ENCODE measurements at regions not wholly inside any gene's neighbourhood (a gene's known extent, or its start where the extent isn't known, plus 50 kb on each side); places are given as distances from the start of the nearest gene placed in this dataset.

DNA sequence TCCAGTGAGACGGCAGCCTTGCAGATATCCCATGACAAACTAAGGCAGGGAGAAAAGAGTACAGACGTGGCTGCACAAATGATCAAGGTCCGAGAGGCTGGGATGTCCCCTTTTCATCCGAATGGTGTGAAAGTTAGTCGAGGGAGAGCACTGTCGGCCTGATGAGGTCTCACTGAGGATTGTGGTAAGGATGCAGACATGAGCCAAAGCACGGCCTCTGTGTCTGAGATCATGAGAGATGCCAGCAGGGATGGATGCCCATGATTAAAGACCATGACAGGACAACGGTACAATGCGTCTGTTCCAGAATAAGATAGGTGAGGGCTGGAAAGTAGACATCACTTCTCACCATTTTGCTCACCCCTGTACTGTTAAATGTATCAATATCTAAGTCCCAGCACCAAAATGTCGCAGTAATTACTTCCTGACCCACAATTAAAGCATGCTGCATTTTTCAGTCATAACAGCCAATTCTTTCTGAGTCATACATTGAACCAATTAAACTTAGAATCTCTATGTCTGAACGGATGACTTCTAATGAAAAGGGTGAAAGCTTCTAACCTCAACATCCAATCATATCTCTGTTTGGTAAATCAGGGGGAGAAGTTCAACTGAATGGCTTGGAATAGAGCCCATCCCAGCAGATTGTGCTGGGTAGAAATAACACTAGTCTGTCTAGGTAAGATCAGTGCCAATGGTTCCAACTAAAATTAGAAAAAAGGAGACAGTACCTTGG is 249.6 kb upstream of the SOX5 start:
- 65 to 67% methylated on average over 11 of the region's 11 CpGs for WGBS, 2 donors
- no peaks in the 10 kb centered on the region for H3K27me3 ChIP-seq
- H3K4me1 ChIP-seq, result peaks cover 0 to 20% (median 4%) of the 10 kb centered on the region in 4 donors
- no peak overlapping the region for H3K4me3 ChIP-seq
- TF ChIP-seq EP300 (IDR thresholded peaks at IDR 0.05) (no peak), POLR2A (IDR thresholded peaks at IDR 0.05) (no peak)
- TF ChIP-seq, protein P1, sequence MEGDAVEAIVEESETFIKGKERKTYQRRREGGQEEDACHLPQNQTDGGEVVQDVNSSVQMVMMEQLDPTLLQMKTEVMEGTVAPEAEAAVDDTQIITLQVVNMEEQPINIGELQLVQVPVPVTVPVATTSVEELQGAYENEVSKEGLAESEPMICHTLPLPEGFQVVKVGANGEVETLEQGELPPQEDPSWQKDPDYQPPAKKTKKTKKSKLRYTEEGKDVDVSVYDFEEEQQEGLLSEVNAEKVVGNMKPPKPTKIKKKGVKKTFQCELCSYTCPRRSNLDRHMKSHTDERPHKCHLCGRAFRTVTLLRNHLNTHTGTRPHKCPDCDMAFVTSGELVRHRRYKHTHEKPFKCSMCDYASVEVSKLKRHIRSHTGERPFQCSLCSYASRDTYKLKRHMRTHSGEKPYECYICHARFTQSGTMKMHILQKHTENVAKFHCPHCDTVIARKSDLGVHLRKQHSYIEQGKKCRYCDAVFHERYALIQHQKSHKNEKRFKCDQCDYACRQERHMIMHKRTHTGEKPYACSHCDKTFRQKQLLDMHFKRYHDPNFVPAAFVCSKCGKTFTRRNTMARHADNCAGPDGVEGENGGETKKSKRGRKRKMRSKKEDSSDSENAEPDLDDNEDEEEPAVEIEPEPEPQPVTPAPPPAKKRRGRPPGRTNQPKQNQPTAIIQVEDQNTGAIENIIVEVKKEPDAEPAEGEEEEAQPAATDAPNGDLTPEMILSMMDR (IDR thresholded peaks at IDR 0.05), result no peak
- DNase-seq (ENCODE audit: low spot score in 2 of 2), result no peak
- H3K9me3 ChIP-seq, result no peaks in the 10 kb centered on the region
- H3K27ac ChIP-seq, result peak overlapping the region in 1 of 4 donors; percentile 8
- H3K36me3 ChIP-seq, result no peaks in the 10 kb centered on the region

- H3K4me1 ChIP-seq, result peaks cover 0 to 20% (median 4%) of the 10 kb centered on the region in 4 donors
These were observed 248.6 kb upstream of the SOX5 start for GRCh38 chr12:24198070-24198469.

GRCh38 chr12:24197532-24197931 is 248.1 kb upstream of the SOX5 start:
- Histone ChIP-seq H3K9me3 (no peaks in the 10 kb centered on the region), H3K27ac (peak overlapping the region in 1 of 4 donors; percentile 36), H3K4me3 (no peak overlapping the region), H3K4me1 (peaks cover 0 to 20% (median 4%) of the 10 kb centered on the region in 4 donors), H3K27me3 (no peaks in the 10 kb centered on the region), H3K36me3 (no peaks in the 10 kb centered on the region)
- no peak for TF ChIP-seq POLR2A (IDR thresholded peaks at IDR 0.05)
- no peak for TF ChIP-seq EP300 (IDR thresholded peaks at IDR 0.05)
- TF ChIP-seq, protein P1 (IDR thresholded peaks at IDR 0.05), result no peak
- no peak for DNase-seq (ENCODE audit: low spot score in 2 of 2)
- WGBS, 2 donors, result 51 to 57% methylated on average over 5 of the region's 5 CpGs

More at GRCh38 chr12:24198070-24198469, 248.6 kb upstream of the SOX5 start:
- 40 to 45% methylated on average over 3 of the region's 3 CpGs for WGBS, 2 donors
- no peak for TF ChIP-seq EP300 (IDR thresholded peaks at IDR 0.05)
- Histone ChIP-seq H3K36me3 (no peaks in the 10 kb centered on the region), H3K4me3 (no peak overlapping the region), H3K27ac (peak overlapping the region in 1 of 4 donors; percentile 8), H3K9me3 (no peaks in the 10 kb centered on the region), H3K27me3 (no peaks in the 10 kb centered on the region)
- no peak for DNase-seq (ENCODE audit: low spot score in 2 of 2)

DNA sequence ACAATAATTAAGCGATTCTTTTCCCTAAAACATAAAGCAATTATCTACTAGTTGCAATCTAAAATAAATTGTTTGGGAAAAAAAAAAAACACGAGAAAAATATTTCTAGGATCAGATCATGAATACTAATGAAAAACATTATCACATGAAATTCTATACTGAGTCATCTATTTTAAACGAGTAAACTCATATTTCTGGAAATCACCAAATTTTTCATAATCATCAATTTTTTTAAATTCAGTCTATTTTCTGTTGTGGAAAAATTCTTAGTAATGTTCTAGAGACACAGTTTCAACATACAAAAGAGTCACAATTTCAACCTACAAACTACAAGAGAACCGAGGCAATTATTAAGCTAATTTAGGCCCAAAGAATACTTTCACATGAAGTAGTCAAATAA is 245.6 kb upstream of the SOX5 start:
- 89% methylated on average over 4 of the region's 4 CpGs for WGBS, 2 donors
- Histone ChIP-seq H3K27ac (no peak overlapping the region), H3K27me3 (no peaks in the 10 kb centered on the region), H3K9me3 (no peaks in the 10 kb centered on the region), H3K4me1 (peaks cover 0 to 20% (median 4%) of the 10 kb centered on the region in 4 donors), H3K4me3 (no peak overlapping the region), H3K36me3 (no peaks in the 10 kb centered on the region)
- TF ChIP-seq, protein P1 (IDR thresholded peaks at IDR 0.05), result no peak
- TF ChIP-seq POLR2A (IDR thresholded peaks at IDR 0.05), result no peak
- no peak for TF ChIP-seq EP300 (IDR thresholded peaks at IDR 0.05)
- DNase-seq (ENCODE audit: low spot score in 2 of 2), result no peak

GRCh38 chr12:24191117-24191516 is 241.6 kb upstream of the SOX5 start:
- H3K27me3 ChIP-seq, result no peaks in the 10 kb centered on the region
- H3K27ac ChIP-seq, result no peak overlapping the region
- TF ChIP-seq POLR2A (IDR thresholded peaks at IDR 0.05) (no peak), EP300 (IDR thresholded peaks at IDR 0.05) (no peak)
- TF ChIP-seq, protein P1 (IDR thresholded peaks at IDR 0.05), result no peak
- DNase-seq (ENCODE audit: low spot score in 2 of 2), result no peak
- no peaks in the 10 kb centered on the region for H3K9me3 ChIP-seq
- no peaks in the 10 kb centered on the region for H3K36me3 ChIP-seq
- no peaks in the 10 kb centered on the region for H3K4me1 ChIP-seq
- no peak overlapping the region for H3K4me3 ChIP-seq
- 96 to 99% methylated on average over 5 of the region's 5 CpGs for WGBS, 2 donors
